GM19351 (cell line): ENCODE measurements at regions not wholly inside any gene's neighbourhood (a gene's known extent, or its start where the extent isn't known, plus 50 kb on each side); places are given as distances from the start of the nearest gene placed in this dataset.
"Not testable (repeated sequence)": the region's sequence is repeated elsewhere in the genome, so short reads cannot be mapped to it uniquely, and the experiment has no call there.

Source experiments
- ATAC-seq: cut with Tn5 transposase; IDR thresholded peaks from one replicate; pipeline ENCODE4 v1.9.1; 2021; ENCODE audit warnings: mild to moderate bottlenecking, moderate library complexity; ENCODE audit not compliant: unreplicated experiment

- peak; percentile 80 for ATAC-seq
These were observed 99.9 kb downstream of the ANKRD18B start for GRCh38 chr9:33623658-33624586.

- not testable (repeated sequence) for ATAC-seq
These were observed 104.3 kb downstream of the ANKRD18B start for GRCh38 chr9:33628318-33628717.

- ATAC-seq: no peak
These were observed 104.9 kb downstream of the ANKRD18B start for GRCh38 chr9:33628865-33629410.

- ATAC-seq: no peak
These were observed 109.6 kb downstream of the ANKRD18B start for GRCh38 chr9:33633636-33634035.

- ATAC-seq: no peak
These were observed 113.8 kb downstream of the ANKRD18B start for GRCh38 chr9:33637881-33638280.

- ATAC-seq: no peak
These were observed 114.4 kb downstream of the ANKRD18B start for GRCh38 chr9:33638391-33638915.

- ATAC-seq: no peak
These were observed 121.7 kb downstream of the ANKRD18B start for GRCh38 chr9:33645706-33646105.

- no peak for ATAC-seq
These were observed 125.4 kb downstream of the ANKRD18B start for GRCh38 chr9:33649463-33649862.

GRCh38 chr9:33651125-33651524 is 127.1 kb downstream of the ANKRD18B start:
- ATAC-seq: no peak

GRCh38 chr9:33659921-33660320 is 135.4 kb upstream of the PRSS3 start:
- ATAC-seq: no peak

GRCh38 chr9:33660772-33661171 is 134.6 kb upstream of the PRSS3 start:
- ATAC-seq: no peak

GRCh38 chr9:33661176-33661575 is 134.2 kb upstream of the PRSS3 start:
- no peak for ATAC-seq

GRCh38 chr9:33662871-33663270 is 132.5 kb upstream of the PRSS3 start:
- no peak for ATAC-seq

- ATAC-seq: not testable (repeated sequence)
These were observed 119.1 kb upstream of the PRSS3 start for GRCh38 chr9:33676194-33676745.

GRCh38 chr9:33676746-33677505 is 118.4 kb upstream of the PRSS3 start:
- ATAC-seq: no peak

GRCh38 chr9:33677506-33677809 is 117.9 kb upstream of the PRSS3 start:
- no peak for ATAC-seq

- no peak for ATAC-seq
These were observed 117.4 kb upstream of the PRSS3 start for GRCh38 chr9:33677961-33678360.

GRCh38 chr9:33682551-33682950 is 112.8 kb upstream of the PRSS3 start:
- ATAC-seq: no peak

GRCh38 chr9:33684831-33685230 is 110.5 kb upstream of the PRSS3 start:
- no peak for ATAC-seq

- ATAC-seq: no peak
These were observed 108.4 kb upstream of the PRSS3 start for GRCh38 chr9:33686942-33687341.

GRCh38 chr9:33687779-33688178 is 107.6 kb upstream of the PRSS3 start:
- ATAC-seq: no peak
